HG02678 (cell line): ENCODE measurements at regions not wholly inside any gene's neighbourhood (a gene's known extent, or its start where the extent isn't known, plus 50 kb on each side); places are given as distances from the start of the nearest gene placed in this dataset.

ENCODE experiments used
- ATAC-seq: cut with Tn5 transposase; IDR thresholded peaks from one replicate; pipeline ENCODE4 v1.9.1; 2021; ENCODE audit warnings: mild to moderate bottlenecking, moderate library complexity; ENCODE audit not compliant: unreplicated experiment

- ATAC-seq: no peak
Measured at GRCh38 chr11:98842187-98842586, 178.6 kb upstream of the CNTN5 start.

- ATAC-seq: no peak
Measured at GRCh38 chr11:98862169-98862568, 158.6 kb upstream of the CNTN5 start.

GRCh38 chr11:98871690-98872089 lies 149.1 kb upstream of the CNTN5 start:
- no peak for ATAC-seq

- ATAC-seq: no peak
Measured at GRCh38 chr11:98874050-98874449, 146.7 kb upstream of the CNTN5 start.

- ATAC-seq: no peak
Measured at GRCh38 chr11:98895936-98896335, 124.8 kb upstream of the CNTN5 start.

GRCh38 chr11:98940913-98941312 lies 79.8 kb upstream of the CNTN5 start:
- no peak for ATAC-seq

GRCh38 chr11:98944461-98944860 lies 76.3 kb upstream of the CNTN5 start:
- ATAC-seq: no peak

- ATAC-seq: no peak
Measured at GRCh38 chr11:98952107-98952506, 68.6 kb upstream of the CNTN5 start.

- no peak for ATAC-seq
Measured at GRCh38 chr11:98955551-98955950, 65.2 kb upstream of the CNTN5 start.

GRCh38 chr11:98964146-98964545 lies 56.6 kb upstream of the CNTN5 start:
- ATAC-seq: no peak

- ATAC-seq: no peak
Measured at GRCh38 chr11:98965358-98965757, 55.4 kb upstream of the CNTN5 start.

- ATAC-seq: no peak
Measured at GRCh38 chr11:98965775-98966174, 55.0 kb upstream of the CNTN5 start.

- ATAC-seq: no peak
Measured at GRCh38 chr11:98967005-98967404, 53.7 kb upstream of the CNTN5 start.
